ENCODE measurements at regions not wholly inside any gene's neighbourhood (a gene's known extent, or its start where the extent isn't known, plus 50 kb on each side); places are given as distances from the start of the nearest gene placed in this dataset.

DNA sequence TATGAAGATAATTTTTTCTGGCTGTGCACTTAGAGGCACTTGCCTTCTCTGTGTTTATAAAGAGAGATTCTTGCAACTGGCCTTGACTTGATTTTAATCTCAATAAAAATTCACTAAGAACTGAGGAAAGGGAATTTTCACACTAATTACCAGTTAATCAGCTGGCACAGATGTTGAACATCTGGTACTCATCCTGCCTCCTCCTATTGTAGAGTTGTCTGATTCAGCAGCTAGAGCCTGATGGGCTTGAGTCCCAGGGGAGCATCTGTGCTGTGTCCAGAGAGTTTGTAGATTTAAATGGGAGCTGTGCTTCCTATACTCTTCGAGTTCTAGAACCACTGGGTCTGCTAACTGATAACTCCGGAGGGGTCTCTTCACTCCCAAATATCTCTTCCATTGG lies 50.7 kb upstream of the ADRA1D start:
- no peak overlapping the region for H3K27ac ChIP-seq (ENCODE audit: low read depth in 1 of 2, low read length in 1 of 2)
- no peak overlapping the region for H3K4me3 ChIP-seq (ENCODE audit: low read length in 2 of 2)
- no peaks in the 10 kb centered on the region for H3K36me3 ChIP-seq (ENCODE audit: control insufficient read depth in 2 of 2, insufficient read depth in 2 of 2, low read length in 1 of 2)
- peaks cover 0 to 8% of the 10 kb centered on the region in 2 donors for H3K4me1 ChIP-seq (ENCODE audit: control insufficient read depth in 2 of 2, insufficient read depth in 2 of 2, low read length in 2 of 2)
- WGBS: 93% methylated on average over 2 of the region's 2 CpGs
- H3K27me3 ChIP-seq (ENCODE audit: control insufficient read depth in 2 of 2, insufficient read depth in 1 of 2, low read length in 1 of 2): no peaks in the 10 kb centered on the region
- H3K9me3 ChIP-seq (ENCODE audit: control insufficient read depth in 2 of 2, insufficient read depth in 1 of 2, low read length in 1 of 2): no peaks in the 10 kb centered on the region
- DNase-seq (ENCODE audit: low read depth in 6 of 9, low spot score in 9 of 9): no peak

DNA sequence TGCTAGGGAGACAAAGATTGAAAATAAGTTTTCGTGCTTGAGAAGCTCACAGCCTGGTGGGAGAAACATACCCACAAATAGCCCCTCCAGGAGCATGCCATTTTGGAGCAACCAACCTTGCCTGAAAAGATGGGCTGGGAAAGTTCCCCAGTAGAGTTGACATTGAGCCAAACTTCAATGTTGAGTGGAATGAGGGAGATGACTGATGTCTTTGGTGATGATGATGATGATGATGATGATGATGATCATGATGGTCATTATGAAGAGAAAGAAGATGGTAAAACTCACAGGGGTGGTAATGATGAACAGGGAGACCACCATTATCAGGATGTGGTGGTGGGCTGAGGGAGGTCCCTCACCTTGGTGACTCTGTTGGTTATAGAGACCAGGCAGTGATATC lies 50.1 kb upstream of the ADRA1D start:
- no peak for DNase-seq (ENCODE audit: low read depth in 6 of 9, low spot score in 9 of 9)
- H3K27me3 ChIP-seq (ENCODE audit: control insufficient read depth in 2 of 2, insufficient read depth in 1 of 2, low read length in 1 of 2): no peaks in the 10 kb centered on the region
- 91% methylated on average over 1 of the region's 1 CpG for whole genome bisulfite sequencing
- H3K36me3 ChIP-seq (ENCODE audit: control insufficient read depth in 2 of 2, insufficient read depth in 2 of 2, low read length in 1 of 2): no peaks in the 10 kb centered on the region
- no peak overlapping the region for H3K4me3 ChIP-seq (ENCODE audit: low read length in 2 of 2)
- H3K4me1 ChIP-seq (ENCODE audit: control insufficient read depth in 2 of 2, insufficient read depth in 2 of 2, low read length in 2 of 2): peaks cover 0 to 8% of the 10 kb centered on the region in 2 donors
- no peaks in the 10 kb centered on the region for H3K9me3 ChIP-seq (ENCODE audit: control insufficient read depth in 2 of 2, insufficient read depth in 1 of 2, low read length in 1 of 2)
- H3K27ac ChIP-seq (ENCODE audit: low read depth in 1 of 2, low read length in 1 of 2): no peak overlapping the region
